Prostate gland (tissue), 2 donors: ENCODE measurements at regions not wholly inside any gene's neighbourhood (a gene's known extent, or its start where the extent isn't known, plus 50 kb on each side); places are given as distances from the start of the nearest gene placed in this dataset.

Experiments
- DNase-seq: peaks from one replicate; pipeline ENCODE4 v3.0.0-alpha.2; 2019; ENCODE audit warnings: low spot score
- H3K27ac ChIP-seq, 2 donors: fragments of 200-600 bp; sonication (generic); 2 replicates each; pipeline ENCODE4 v1.5.1; 2017 to 2019
- H3K27me3 ChIP-seq: fragments of 200-600 bp; sonication (generic); replicated peaks from 2 replicates; pipeline ENCODE4 v1.5.1; 2019; ENCODE audit not compliant: insufficient read depth
- H3K36me3 ChIP-seq, 2 donors: fragments of 200-600 bp; sonication (generic); 1 replicate in 1 of 2; 2 replicates in 1 of 2; pipeline versions ENCODE4 v1.5.1 to v1.8.1; 2017 to 2019
- H3K4me1 ChIP-seq: fragments of 200-600 bp; sonication (generic); replicated peaks from 2 replicates; pipeline ENCODE4 v1.5.1; 2019
- H3K4me3 ChIP-seq, 2 donors: fragments of 200-600 bp; sonication (generic); 2 replicates each; pipeline ENCODE4 v1.5.1; 2017 to 2019
- H3K9me3 ChIP-seq: fragments of 200-600 bp; sonication (generic); 2 replicates; pipeline ENCODE4 v1.5.1; 2017
- CTCF ChIP-seq, 4 experiments: fragments of 200-600 bp in 2 of 4; fragments of 450-650 bp in 2 of 4; sonication (generic) in 2 of 4; IDR thresholded peaks; 1 replicate in 3 of 4; 2 replicates in 1 of 4; pipeline ENCODE4 v1.5.1; 2016 to 2019; ENCODE audit warnings: antibody characterized with exemption in 4 of 4, mild to moderate bottlenecking in 2 of 4, moderate library complexity in 2 of 4
- POLR2A ChIP-seq: fragments of 450-650 bp; IDR thresholded peaks from one replicate; pipeline ENCODE4 v1.6.1; 2016; ENCODE audit warnings: antibody characterized with exemption, mild to moderate bottlenecking
- POLR2AphosphoS5 ChIP-seq: sonication (generic); formaldehyde crosslinking; IDR thresholded peaks from one replicate; pipeline ENCODE4 v1.6.1; 2017; ENCODE audit warnings: antibody characterized with exemption
- WGBS: methylation state at CpG from one replicate; pipeline ENCODE4 v1.1.5; 2018; 5-methylcytosine and 5-hydroxymethylcytosine counted together
- intact Hi-C: fragments of 100-400 bp; cut with DNase I; formaldehyde crosslinking; loops from one replicate; pipeline ENCODE4 v1.14.2; 2022

DNA sequence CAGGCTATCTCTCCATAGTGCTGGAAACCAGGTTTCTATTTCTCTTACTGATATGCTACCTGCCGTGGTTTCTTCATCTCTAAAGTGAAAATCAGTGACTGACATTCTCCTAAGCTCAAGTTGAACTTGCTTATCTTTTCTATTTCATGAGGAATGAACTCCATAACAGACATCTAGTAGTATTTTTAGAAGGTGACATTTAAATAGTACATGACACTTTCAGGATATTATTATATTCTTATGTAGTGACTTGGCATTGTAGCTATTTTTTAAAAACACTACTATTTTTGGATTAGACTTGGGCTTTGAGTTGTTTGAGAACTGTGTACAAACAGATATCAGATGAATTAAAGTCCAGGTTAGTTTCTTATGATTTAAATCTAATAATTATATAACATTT, 1381.8 kb downstream of the DSC3 start:
- Histone ChIP-seq H3K27me3 (no peaks in the 10 kb centered on the region), H3K36me3 (no peaks in the 10 kb centered on the region), H3K4me3 (no peak overlapping the region), H3K27ac (no peak overlapping the region), H3K9me3 (no peaks in the 10 kb centered on the region), H3K4me1 (no peaks in the 10 kb centered on the region)
- no peak for DNase-seq
- 68% methylated on average over 1 of the region's 1 CpG for WGBS
- no peak for TF ChIP-seq CTCF (IDR thresholded peaks at IDR 0.05)
- no peak for TF ChIP-seq POLR2AphosphoS5
- no peak for TF ChIP-seq POLR2A
- intact Hi-C loops: no loop called here

DNA sequence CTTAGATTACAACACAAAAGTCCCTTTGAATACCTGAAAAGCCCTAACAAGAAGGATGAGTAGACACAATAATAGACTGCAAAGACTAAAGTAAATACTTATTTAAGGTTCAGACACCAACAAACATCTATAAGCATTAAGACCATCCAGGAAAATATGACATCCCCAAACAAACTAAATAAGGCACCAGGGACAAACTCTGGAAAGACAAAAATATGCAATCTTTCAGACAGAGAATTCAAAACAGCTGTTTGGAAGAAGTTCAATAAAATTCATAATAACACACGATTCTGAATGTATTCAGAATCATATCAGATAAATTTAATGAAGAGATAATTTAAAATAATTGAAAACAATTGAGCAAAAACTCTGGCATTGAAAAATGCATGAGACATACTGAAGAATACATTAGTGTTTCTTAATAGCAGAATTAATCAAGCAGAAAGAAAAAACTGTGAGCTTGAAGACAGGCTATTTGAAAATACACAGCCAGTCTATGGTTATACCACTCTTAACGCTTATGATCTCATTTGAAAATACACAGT, 1388.8 kb downstream of the DSC3 start:
- no peak for DNase-seq
- TF ChIP-seq POLR2A: no peak
- no peak for TF ChIP-seq CTCF (IDR thresholded peaks at IDR 0.05)
- TF ChIP-seq POLR2AphosphoS5: no peak
- Histone ChIP-seq H3K36me3 (no peaks in the 10 kb centered on the region), H3K9me3 (no peaks in the 10 kb centered on the region), H3K4me3 (no peak overlapping the region), H3K27me3 (no peaks in the 10 kb centered on the region), H3K27ac (no peak overlapping the region), H3K4me1 (no peaks in the 10 kb centered on the region)
- 71% methylated on average over 2 of the region's 2 CpGs for WGBS
- intact Hi-C loops: no loop called here

DNA sequence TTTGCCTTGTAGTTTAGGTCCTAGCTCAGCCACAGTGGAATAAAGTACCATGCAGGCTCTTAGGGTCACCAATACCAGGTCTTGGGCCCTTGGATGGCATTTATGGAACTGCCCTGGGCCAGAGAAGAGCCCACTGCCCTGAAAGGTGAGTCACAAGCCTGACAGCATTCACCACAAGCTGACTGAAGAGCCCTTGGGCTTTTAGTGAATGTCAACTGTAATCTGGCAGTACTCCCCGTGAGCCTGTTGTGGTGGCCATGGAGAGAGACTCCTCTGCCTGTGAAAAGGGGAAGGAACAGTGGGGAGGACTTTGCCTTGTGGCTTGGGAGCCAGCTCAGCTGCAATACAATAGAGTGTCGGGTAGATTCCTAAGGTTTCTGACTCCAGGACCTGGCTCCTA, 1389.7 kb downstream of the DSC3 start:
- Histone ChIP-seq H3K4me1 (no peaks in the 10 kb centered on the region), H3K9me3 (no peaks in the 10 kb centered on the region), H3K27ac (no peak overlapping the region), H3K27me3 (no peaks in the 10 kb centered on the region), H3K4me3 (no peak overlapping the region), H3K36me3 (no peaks in the 10 kb centered on the region)
- 82% methylated on average over 2 of the region's 2 CpGs for WGBS
- TF ChIP-seq POLR2AphosphoS5 (no peak), POLR2A (no peak), CTCF (IDR thresholded peaks at IDR 0.05) (no peak)
- intact Hi-C loops: no loop called here
- DNase-seq: no peak

DNA sequence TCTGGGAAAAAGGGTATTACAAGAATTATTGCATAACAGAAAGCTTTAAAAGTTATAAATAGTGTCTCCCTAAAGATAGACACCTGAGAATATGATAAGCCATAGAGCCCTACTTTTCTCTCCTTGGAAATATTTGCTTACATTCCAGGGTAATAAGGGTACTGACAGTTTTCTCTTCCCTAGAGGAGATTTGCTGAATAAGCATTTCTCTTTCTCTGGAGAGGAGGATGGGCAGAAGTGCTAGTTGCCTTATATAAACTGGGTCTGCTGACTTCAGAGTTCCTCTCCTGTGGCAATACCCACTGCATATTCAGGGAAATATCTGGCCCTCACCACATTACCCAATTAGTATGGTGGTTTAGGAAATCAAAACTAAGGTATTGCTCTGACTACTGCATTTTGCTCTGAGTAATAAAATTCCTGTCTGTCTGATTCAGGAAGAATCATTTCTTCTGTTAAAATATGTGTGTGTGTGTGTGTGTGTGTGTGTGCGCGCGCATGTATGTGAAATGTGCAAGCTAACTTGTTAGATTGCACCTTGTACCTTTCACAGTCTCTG, 1391.3 kb downstream of the DSC3 start:
- no peaks in the 10 kb centered on the region for H3K27me3 ChIP-seq
- intact Hi-C loops: no loop called here
- no peak for TF ChIP-seq POLR2A
- TF ChIP-seq POLR2AphosphoS5: no peak
- TF ChIP-seq CTCF (IDR thresholded peaks at IDR 0.05): no peak
- DNase-seq: no peak
- WGBS: 85% methylated on average over 3 of the region's 3 CpGs
- no peaks in the 10 kb centered on the region for H3K9me3 ChIP-seq
- H3K36me3 ChIP-seq: no peaks in the 10 kb centered on the region
- H3K27ac ChIP-seq: no peak overlapping the region
- H3K4me3 ChIP-seq: no peak overlapping the region
- no peaks in the 10 kb centered on the region for H3K4me1 ChIP-seq

DNA sequence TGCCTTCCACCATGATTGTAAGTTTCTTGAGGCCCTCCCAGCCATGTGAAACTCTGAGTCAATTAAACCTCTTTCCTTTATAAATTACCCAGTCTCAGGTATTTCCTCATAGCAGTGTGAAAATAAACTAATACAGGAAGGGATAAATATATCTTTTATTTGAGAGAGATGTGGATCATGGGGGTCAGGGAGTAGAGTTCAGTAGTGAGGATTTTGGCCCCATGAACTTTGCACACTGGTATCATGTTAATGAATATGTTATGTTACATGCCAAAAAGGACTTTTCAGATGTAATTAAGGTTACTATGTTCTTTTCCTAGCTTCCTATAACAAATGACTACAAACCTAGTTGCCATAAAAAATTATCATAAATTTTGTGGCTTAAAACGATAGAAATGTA, 1393.7 kb downstream of the DSC3 start:
- Histone ChIP-seq H3K4me1 (no peaks in the 10 kb centered on the region), H3K27me3 (no peaks in the 10 kb centered on the region), H3K36me3 (no peaks in the 10 kb centered on the region), H3K9me3 (no peaks in the 10 kb centered on the region), H3K4me3 (no peak overlapping the region), H3K27ac (no peak overlapping the region)
- DNase-seq: no peak
- TF ChIP-seq POLR2A (no peak), CTCF (IDR thresholded peaks at IDR 0.05) (no peak), POLR2AphosphoS5 (no peak)
- WGBS: 27% methylated on average over 1 of the region's 1 CpG
- intact Hi-C loops: no loop called here
